Fibroblast of mammary gland (primary cell): ENCODE measurements at regions not wholly inside any gene's neighbourhood (a gene's known extent, or its start where the extent isn't known, plus 50 kb on each side); places are given as distances from the start of the nearest gene placed in this dataset.

Source experiments
- DNase-seq: peaks from one replicate; pipeline ENCODE4 v3.0.0-alpha.2; 2010; ENCODE audit warnings: low read depth
- H3K4me3 ChIP-seq: 2 replicates; pipeline ENCODE4 v1.5.1; 2011; ENCODE audit warnings: low read depth, mild to moderate bottlenecking, low read length, moderate library complexity; ENCODE audit not compliant: control insufficient read depth
- TF ChIP-seq, protein P1 (sequence below): conservative IDR thresholded peaks from 2 replicates; pipeline ENCODE4 v1.5.1; 2011; ENCODE audit warnings: low read depth, low read length, inconsistent platforms; ENCODE audit not compliant: control insufficient read depth, insufficient read depth

DNA sequence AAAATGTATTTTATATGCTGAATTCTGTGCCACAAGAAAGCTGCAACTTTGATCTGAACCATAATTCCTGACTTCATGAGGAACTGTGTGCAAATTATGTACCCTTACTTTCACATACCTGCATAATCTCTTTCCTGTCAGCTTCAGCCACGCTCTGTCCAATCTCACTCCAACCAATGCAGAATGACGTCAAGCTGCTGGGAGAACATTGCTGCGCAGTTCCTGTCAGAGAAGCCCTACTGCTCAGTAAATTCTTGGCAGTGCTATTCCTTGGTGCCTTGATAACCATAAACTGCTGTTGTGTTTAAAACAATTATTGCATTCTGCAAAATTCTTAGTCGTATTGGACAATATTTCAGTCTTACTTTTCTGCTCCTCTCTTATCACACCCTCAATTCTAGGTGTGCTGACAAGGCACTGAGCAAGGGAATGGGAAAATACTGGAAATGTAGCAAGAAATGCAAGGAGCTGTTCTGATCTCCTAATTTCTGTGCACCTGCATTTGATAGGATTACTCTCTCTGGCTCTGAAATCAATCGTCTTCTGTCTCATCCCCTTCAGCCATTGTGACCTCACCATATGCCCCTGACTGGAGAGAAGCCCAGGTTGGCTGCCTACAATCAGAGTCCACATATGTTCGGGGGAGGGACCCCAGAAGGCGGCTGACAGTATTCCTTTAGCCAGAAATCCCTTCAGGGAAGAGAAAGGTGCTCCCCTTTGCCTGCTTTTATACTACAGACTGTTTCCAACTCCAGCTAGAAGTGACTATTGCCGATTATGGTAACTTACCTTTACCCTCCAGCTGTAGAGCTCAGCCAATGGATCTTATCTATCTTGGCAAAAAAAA lies 274.9 kb upstream of the NOVA1 start:
- peak; percentile 72 for DNase-seq
- no peak overlapping the region for H3K4me3 ChIP-seq
- TF ChIP-seq, protein P1, sequence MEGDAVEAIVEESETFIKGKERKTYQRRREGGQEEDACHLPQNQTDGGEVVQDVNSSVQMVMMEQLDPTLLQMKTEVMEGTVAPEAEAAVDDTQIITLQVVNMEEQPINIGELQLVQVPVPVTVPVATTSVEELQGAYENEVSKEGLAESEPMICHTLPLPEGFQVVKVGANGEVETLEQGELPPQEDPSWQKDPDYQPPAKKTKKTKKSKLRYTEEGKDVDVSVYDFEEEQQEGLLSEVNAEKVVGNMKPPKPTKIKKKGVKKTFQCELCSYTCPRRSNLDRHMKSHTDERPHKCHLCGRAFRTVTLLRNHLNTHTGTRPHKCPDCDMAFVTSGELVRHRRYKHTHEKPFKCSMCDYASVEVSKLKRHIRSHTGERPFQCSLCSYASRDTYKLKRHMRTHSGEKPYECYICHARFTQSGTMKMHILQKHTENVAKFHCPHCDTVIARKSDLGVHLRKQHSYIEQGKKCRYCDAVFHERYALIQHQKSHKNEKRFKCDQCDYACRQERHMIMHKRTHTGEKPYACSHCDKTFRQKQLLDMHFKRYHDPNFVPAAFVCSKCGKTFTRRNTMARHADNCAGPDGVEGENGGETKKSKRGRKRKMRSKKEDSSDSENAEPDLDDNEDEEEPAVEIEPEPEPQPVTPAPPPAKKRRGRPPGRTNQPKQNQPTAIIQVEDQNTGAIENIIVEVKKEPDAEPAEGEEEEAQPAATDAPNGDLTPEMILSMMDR: no peak

DNA sequence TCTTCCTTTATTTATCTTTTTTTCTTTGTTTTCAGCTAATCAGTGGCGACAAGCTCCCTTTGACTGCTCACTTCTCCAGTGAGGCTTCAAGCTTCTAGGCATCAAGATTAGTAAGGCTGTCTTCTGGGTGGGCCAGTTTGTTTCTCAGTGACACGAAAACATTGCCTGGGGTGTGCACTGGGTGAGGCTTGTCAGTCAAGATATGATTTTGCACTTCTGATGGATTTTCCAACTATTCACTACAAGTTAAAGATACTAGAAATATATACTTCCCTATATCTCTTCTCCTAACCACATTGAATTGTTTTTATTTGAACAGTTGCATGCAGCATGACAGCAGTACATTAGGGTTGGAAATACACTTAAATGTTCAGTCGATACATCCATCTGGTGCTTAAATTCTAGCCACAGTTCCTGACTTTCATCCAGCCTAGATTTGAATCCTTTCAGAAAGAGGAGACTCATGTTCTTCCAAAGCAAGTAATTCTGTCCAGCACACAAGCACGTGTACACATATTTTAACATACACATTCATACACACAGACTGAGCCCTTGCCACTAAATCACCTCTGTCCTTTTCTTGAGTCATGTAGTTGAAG lies 275.6 kb upstream of the NOVA1 start:
- TF ChIP-seq, protein P1: no peak

DNA sequence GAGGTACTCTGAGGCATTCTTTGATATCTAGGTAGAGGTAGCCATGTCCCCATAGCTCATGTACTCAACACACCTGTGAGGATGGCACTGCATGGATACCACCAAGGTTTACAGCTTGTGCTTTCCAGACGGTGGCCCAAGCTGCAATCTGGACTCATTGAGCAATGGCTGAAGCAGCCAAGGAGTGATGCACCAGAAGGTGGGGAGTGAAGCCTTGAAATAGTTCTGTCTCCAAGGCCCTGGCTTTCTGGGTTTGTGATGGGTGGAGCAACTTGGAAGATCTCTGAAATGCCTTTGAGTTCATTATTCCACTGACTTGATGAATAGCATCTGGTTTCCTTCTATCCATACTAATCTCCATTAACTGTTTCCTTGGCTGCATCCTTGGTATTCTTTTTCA lies 290.0 kb upstream of the NOVA1 start:
- no peak for DNase-seq
- no peak overlapping the region for H3K4me3 ChIP-seq
- TF ChIP-seq, protein P1: no peak

More for the DNA sequence above, 275.6 kb upstream of the NOVA1 start:
- H3K4me3 ChIP-seq: no peak overlapping the region
- no peak for DNase-seq

DNA sequence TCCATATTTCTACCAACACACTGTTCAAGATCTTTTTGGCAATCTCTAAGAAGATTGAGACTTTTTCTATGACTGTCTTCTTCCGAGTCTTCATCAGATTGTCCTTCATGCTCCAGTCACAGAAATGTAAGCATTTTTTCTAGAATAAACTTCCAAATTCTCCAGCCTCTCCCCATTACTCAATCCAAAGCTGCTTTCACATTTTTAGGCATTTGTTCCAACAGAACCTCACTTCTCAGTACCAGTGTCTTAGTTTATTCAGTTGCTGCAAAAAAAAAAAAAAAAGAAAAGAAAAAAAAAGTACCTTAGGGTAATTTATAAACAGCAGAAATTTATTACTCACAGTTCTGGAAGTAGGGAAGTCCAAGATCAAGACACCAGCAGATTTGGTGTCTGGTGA lies 290.8 kb upstream of the NOVA1 start:
- H3K4me3 ChIP-seq: no peak overlapping the region
- TF ChIP-seq, protein P1: no peak
- DNase-seq: no peak

DNA sequence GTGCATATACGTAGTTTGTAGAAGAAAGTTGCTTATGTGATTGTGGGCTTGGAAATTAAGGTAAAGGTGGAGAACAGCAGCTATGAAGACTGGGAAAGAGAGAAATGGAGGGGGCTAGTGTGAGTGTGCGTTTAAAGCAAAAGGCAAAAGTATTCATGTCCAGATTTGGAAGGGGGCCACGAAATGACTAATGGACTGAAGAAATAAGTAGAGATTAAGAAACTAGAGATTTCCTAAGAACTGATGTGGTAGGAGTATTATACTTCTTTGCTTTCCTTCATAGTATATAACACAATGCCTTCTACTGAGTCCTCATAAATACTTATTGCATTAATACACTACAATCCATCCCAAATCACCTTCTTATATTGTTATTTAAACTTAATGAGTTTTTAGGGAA lies 298.6 kb upstream of the NOVA1 start:
- TF ChIP-seq, protein P1: no peak
- peak; percentile 94 for DNase-seq

DNA sequence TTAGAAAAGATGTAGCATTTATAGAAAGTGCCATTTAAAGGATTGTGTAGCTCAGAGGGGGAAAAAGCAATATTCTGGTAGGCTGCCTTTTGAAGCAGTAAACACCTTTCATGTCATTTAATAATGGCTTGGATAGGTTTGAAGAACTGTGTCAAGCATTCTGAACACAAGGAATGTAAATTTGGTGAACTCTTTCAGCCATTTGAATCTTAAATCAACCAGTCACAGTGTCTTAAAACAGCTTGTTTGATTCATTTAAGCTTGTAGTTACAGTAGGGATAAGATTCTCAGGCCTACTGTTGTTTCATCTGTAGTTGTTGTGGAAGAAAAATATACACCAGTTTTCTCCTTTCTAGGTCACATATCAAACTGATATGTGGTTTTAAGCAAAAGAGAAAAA lies 299.4 kb upstream of the NOVA1 start:
- DNase-seq: no peak
- TF ChIP-seq, protein P1: no peak
- no peak overlapping the region for H3K4me3 ChIP-seq

More for the DNA sequence above, 298.6 kb upstream of the NOVA1 start:
- H3K4me3 ChIP-seq: no peak overlapping the region

DNA sequence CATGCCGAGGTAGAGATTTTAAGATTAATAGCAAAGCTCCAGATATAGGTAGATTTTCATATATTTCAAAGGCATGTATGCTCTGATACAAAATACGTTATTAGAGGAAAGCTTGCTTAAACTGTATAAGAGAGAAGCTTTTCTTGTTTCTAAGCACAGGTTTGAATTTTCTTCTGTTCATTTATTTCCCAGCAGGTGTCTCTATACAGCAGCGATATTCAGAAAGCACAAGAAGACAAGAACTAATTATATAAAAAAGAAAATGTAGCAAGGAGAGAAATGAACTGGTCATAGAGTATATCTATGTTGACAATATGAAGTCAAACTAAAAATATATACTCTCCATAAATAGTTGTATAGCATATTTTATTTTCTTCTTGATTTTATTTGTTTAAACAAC lies 307.4 kb upstream of the NOVA1 start:
- DNase-seq: no peak
- TF ChIP-seq, protein P1: no peak

More for the DNA sequence above, 307.4 kb upstream of the NOVA1 start:
- H3K4me3 ChIP-seq: no peak overlapping the region
